H1 (cell line): ENCODE measurements at regions not wholly inside any gene's neighbourhood (a gene's known extent, or its start where the extent isn't known, plus 50 kb on each side); places are given as distances from the start of the nearest gene placed in this dataset.

Experiments
- CTCF ChIA-PET: fragments of 300-600 bp; sonication (Branson Sonifier 250); formaldehyde crosslinking; loops from one replicate; lab custom pipeline; 2021; ENCODE audit not compliant: partially characterized antibody; lab: Charles Lee
- POLR2A ChIA-PET: fragments of 300-600 bp; sonication (Branson Sonifier 250); formaldehyde crosslinking; loops from one replicate; lab custom pipeline; 2021; ENCODE audit warnings: inconsistent platforms; ENCODE audit not compliant: partially characterized antibody; lab: Charles Lee
- DNase-seq, 2 experiments: peaks; one replicate each; pipeline versions ENCODE4 v3.0.0 to v3.0.0-alpha.2; 2010 to 2022; ENCODE audit warnings: low spot score in 2 of 2, low read depth in 1 of 2, mixed read lengths in 1 of 2
- FAIRE-seq: peaks from 2 replicates; lab custom pipeline; 2011; peaks lifted over from hg19 to GRCh38; lab: Jason Lieb, UNC
- H2AFZ ChIP-seq: 2 replicates; pipeline ENCODE4 v1.8.1; 2012; ENCODE audit warnings: low read length, inconsistent platforms
- H2AK5ac ChIP-seq: 2 replicates; pipeline ENCODE4 v1.6.1; 2013; ENCODE audit warnings: low read depth, low read length
- H2BK120ac ChIP-seq: replicated peaks from 2 replicates; pipeline ENCODE3; 2013; ENCODE audit warnings: low read depth, low read length, inconsistent platforms
- H2BK12ac ChIP-seq: 2 replicates; pipeline ENCODE4 v1.6.1; 2013; ENCODE audit warnings: low read depth, low read length
- H2BK15ac ChIP-seq: 2 replicates; pipeline ENCODE4 v1.6.1; 2013; ENCODE audit warnings: low read length
- H2BK20ac ChIP-seq: 2 replicates; pipeline ENCODE4 v1.6.1; 2013; ENCODE audit warnings: low read length
- H2BK5ac ChIP-seq: 2 replicates; pipeline ENCODE4 v1.6.1; 2013; ENCODE audit warnings: low read depth, low read length
- H3K14ac ChIP-seq: 2 replicates; pipeline ENCODE4 v1.6.1; 2013; ENCODE audit warnings: inconsistent platforms; ENCODE audit not compliant: insufficient read length
- H3K18ac ChIP-seq: 2 replicates; pipeline ENCODE4 v1.6.1; 2013; ENCODE audit warnings: low read length; ENCODE audit errors: extremely low read depth
- H3K23ac ChIP-seq: 2 replicates; pipeline ENCODE4 v1.6.1; 2013; ENCODE audit warnings: inconsistent platforms; ENCODE audit not compliant: insufficient read length
- H3K23me2 ChIP-seq: 2 replicates; pipeline ENCODE4 v1.6.1; 2013; ENCODE audit warnings: low read depth, low read length
- H3K27ac ChIP-seq: 2 replicates; pipeline ENCODE4 v1.6.1; 2011; ENCODE audit warnings: low read depth, low read length, inconsistent platforms
- H3K27me3 ChIP-seq, 4 experiments: replicated peaks in 1 of 4; 1 replicate in 1 of 4; 2 replicates in 3 of 4; pipeline versions ENCODE4 v1.6.1 to v1.8.1; 2011 to 2013; ENCODE audit warnings: low read length in 3 of 4, mild to moderate bottlenecking in 3 of 4, inconsistent platforms in 2 of 4, mixed read lengths in 2 of 4, moderate library complexity in 1 of 4; ENCODE audit not compliant: control insufficient read depth in 3 of 4, insufficient read depth in 3 of 4; ENCODE audit errors: extremely low read depth in 1 of 4
- H3K36me3 ChIP-seq, 4 experiments: 2 replicates each; pipeline versions ENCODE4 v1.6.1 to v1.8.1; 2011 to 2013; ENCODE audit warnings: mild to moderate bottlenecking in 4 of 4, low read length in 3 of 4, moderate library complexity in 2 of 4, control low read depth in 1 of 4, inconsistent platforms in 1 of 4; ENCODE audit not compliant: insufficient read depth in 4 of 4, control insufficient read depth in 2 of 4
- H3K4ac ChIP-seq: replicated peaks from 2 replicates; pipeline ENCODE3; 2013; ENCODE audit warnings: low read length, low read depth, mixed read lengths, inconsistent platforms; ENCODE audit not compliant: insufficient read length
- H3K4me1 ChIP-seq, 4 experiments: replicated peaks in 1 of 4; 1 replicate in 1 of 4; 2 replicates in 3 of 4; pipeline versions ENCODE4 v1.6.1 to v1.8.1; 2011 to 2013; ENCODE audit warnings: low read length in 3 of 4, inconsistent platforms in 2 of 4, mixed read lengths in 1 of 4; ENCODE audit not compliant: insufficient read depth in 4 of 4, control insufficient read depth in 3 of 4
- H3K4me2 ChIP-seq, 2 experiments: 2 replicates each; pipeline versions ENCODE4 v1.6.1 to v1.8.1; 2011 to 2013; ENCODE audit warnings: low read depth in 2 of 2, low read length in 2 of 2, control low read depth in 1 of 2, inconsistent platforms in 1 of 2, mild to moderate bottlenecking in 1 of 2; ENCODE audit not compliant: insufficient read depth in 1 of 2
- H3K4me3 ChIP-seq, 4 experiments: fragments of 200-600, 300-600 bp in 1 of 4; sonication (generic), shearing (Covaris generic), sonication (Bioruptor Twin) in 1 of 4; 2 replicates each; pipeline versions ENCODE4 v1.5.1 to v1.8.1; 2011 to 2016; ENCODE audit warnings: low read length in 4 of 4, low read depth in 3 of 4, control low read depth in 2 of 4, inconsistent platforms in 2 of 4, mild to moderate bottlenecking in 2 of 4, mixed read lengths in 1 of 4, moderate library complexity in 1 of 4; ENCODE audit not compliant: insufficient read depth in 2 of 4; ENCODE audit errors: extremely low read depth in 1 of 4
- H3K56ac ChIP-seq: replicated peaks from 2 replicates; pipeline ENCODE3; 2013; ENCODE audit warnings: low read depth, mild to moderate bottlenecking, mixed read lengths, low read length, inconsistent platforms; ENCODE audit not compliant: insufficient read length
- H3K79me1 ChIP-seq: 2 replicates; pipeline ENCODE4 v1.6.1; 2013; ENCODE audit warnings: low read depth, low read length, control low read depth
- H3K79me2 ChIP-seq, 2 experiments: 2 replicates each; pipeline versions ENCODE4 v1.6.1 to v1.8.1; 2012 to 2013; ENCODE audit warnings: low read length in 2 of 2, mild to moderate bottlenecking in 2 of 2, inconsistent platforms in 1 of 2; ENCODE audit not compliant: insufficient read depth in 2 of 2, control insufficient read depth in 1 of 2
- H3K9ac ChIP-seq, 4 experiments: replicated peaks in 1 of 4; 1 replicate in 1 of 4; 2 replicates in 3 of 4; pipeline versions ENCODE4 v1.6.1 to v1.8.1; 2011 to 2013; ENCODE audit warnings: low read depth in 3 of 4, low read length in 3 of 4, control low read depth in 2 of 4, mild to moderate bottlenecking in 2 of 4, moderate library complexity in 2 of 4, inconsistent platforms in 1 of 4; ENCODE audit errors: extremely low read depth in 1 of 4
- H3K9me3 ChIP-seq, 2 experiments: 2 replicates each; pipeline versions ENCODE4 v1.6.1 to v1.8.1; 2012 to 2013; ENCODE audit warnings: mild to moderate bottlenecking in 2 of 2, moderate library complexity in 2 of 2, control low read depth in 1 of 2, inconsistent platforms in 1 of 2, low read depth in 1 of 2, low read length in 1 of 2, mixed read lengths in 1 of 2; ENCODE audit not compliant: insufficient read depth in 2 of 2
- H4K20me1 ChIP-seq, 2 experiments: replicated peaks in 1 of 2; 2 replicates each; pipeline versions ENCODE3 to v1.8.1; 2011 to 2013; ENCODE audit warnings: inconsistent platforms in 2 of 2, low read length in 2 of 2, mild to moderate bottlenecking in 1 of 2; ENCODE audit not compliant: insufficient read depth in 2 of 2, control insufficient read depth in 1 of 2
- H4K5ac ChIP-seq: 2 replicates; pipeline ENCODE4 v1.6.1; 2013; ENCODE audit warnings: low read length, low read depth, mixed read lengths, inconsistent platforms; ENCODE audit not compliant: insufficient read length
- H4K8ac ChIP-seq: 2 replicates; pipeline ENCODE4 v1.8.0; 2013; ENCODE audit warnings: mild to moderate bottlenecking, moderate library complexity, low read length, inconsistent platforms; ENCODE audit not compliant: insufficient read depth; ENCODE audit errors: extremely low read depth
- H4K91ac ChIP-seq: replicated peaks from 2 replicates; pipeline ENCODE3; 2013; ENCODE audit warnings: low read length, mixed read lengths, inconsistent platforms; ENCODE audit not compliant: insufficient read length
- ATF2 ChIP-seq: IDR thresholded peaks from 2 replicates; pipeline ENCODE4 v1.6.1; 2012; ENCODE audit warnings: low read length, inconsistent platforms
- BACH1 ChIP-seq: IDR thresholded peaks from 2 replicates; pipeline ENCODE4 v1.6.1; 2012; ENCODE audit warnings: low read length, improper control_type of control experiment
- BCL11A ChIP-seq, 2 experiments: IDR thresholded peaks; one replicate each; pipeline ENCODE4 v1.6.1; 2011; ENCODE audit warnings: low read depth in 2 of 2, low read length in 2 of 2, mild to moderate bottlenecking in 2 of 2
- CREB1 ChIP-seq: IDR thresholded peaks from 2 replicates; pipeline ENCODE4 v1.6.1; 2012; ENCODE audit warnings: inconsistent platforms
- MAX ChIP-seq: IDR thresholded peaks from 2 replicates; pipeline ENCODE4 v1.6.1; 2012; ENCODE audit warnings: inconsistent platforms
- SRF ChIP-seq: IDR thresholded peaks from 2 replicates; pipeline ENCODE4 v1.6.1; 2011; ENCODE audit warnings: mild to moderate bottlenecking, low read depth, low read length, moderate library complexity
- TEAD4 ChIP-seq: IDR thresholded peaks from 2 replicates; pipeline ENCODE4 v1.6.1; 2012; ENCODE audit warnings: low read depth, low read length, inconsistent platforms, mixed read lengths
- WGBS, 2 experiments: shearing (Covaris generic) in 1 of 2; methylation state at CpG; one replicate each; pipeline versions ENCODE4 v1.1.6 to v1.1.7; 2013 to 2015; ENCODE audit warnings: low lambda C conversion rate in 2 of 2, mixed read lengths in 2 of 2, inconsistent platforms in 1 of 2, low coverage in 1 of 2, missing lambda C conversion rate in 1 of 2; ENCODE audit not compliant: insufficient replicate concordance in 2 of 2, insufficient coverage in 1 of 2, insufficient read length in 1 of 2; ENCODE audit errors: extremely low coverage in 1 of 2, missing lambda C conversion rate in 1 of 2; 5-methylcytosine and 5-hydroxymethylcytosine counted together

GRCh38 chr2:144859716-144860115, 339.8 kb upstream of the ZEB2 start:
- Histone ChIP-seq H3K79me2 (no peaks in the 10 kb centered on the region), H3K9me3 (no peaks in the 10 kb centered on the region), H4K91ac (no peak overlapping the region), H3K36me3 (no peaks in the 10 kb centered on the region), H4K20me1 (no peaks in the 10 kb centered on the region), H3K79me1 (no peaks in the 10 kb centered on the region), H2BK5ac (no peak overlapping the region), H3K4me3 (no peak overlapping the region), H3K18ac (no peak overlapping the region), H3K56ac (no peak overlapping the region), H3K9ac (no peak overlapping the region), H4K5ac (no peak overlapping the region), H3K14ac (no peak overlapping the region), H2BK12ac (no peak overlapping the region), H2AFZ (no peak overlapping the region), H2BK120ac (no peak overlapping the region), H3K27ac (no peak overlapping the region), H3K23me2 (no peaks in the 10 kb centered on the region), H3K27me3 (no peaks in the 10 kb centered on the region), H2AK5ac (no peak overlapping the region), H2BK20ac (no peak overlapping the region), H3K4me2 (no peak overlapping the region), H3K4me1 (no peaks in the 10 kb centered on the region), H2BK15ac (no peak overlapping the region), H3K23ac (no peak overlapping the region), H4K8ac (no peak overlapping the region), H3K4ac (no peak overlapping the region)
- TF ChIP-seq ATF2: no peak
- TF ChIP-seq MAX: no peak
- TF ChIP-seq BCL11A (IDR thresholded peaks at IDR 0.05; ENCODE audit: low read depth in 2 of 2, low read length in 2 of 2): no peak
- no peak for TF ChIP-seq TEAD4
- TF ChIP-seq CREB1: no peak
- TF ChIP-seq BACH1: no peak
- no peak for TF ChIP-seq SRF
- FAIRE-seq (no peak), DNase-seq (no peak)
- POLR2A ChIA-PET: no interaction called here
- CTCF ChIA-PET: no interaction called here
- 89% methylated on average over 4 of the region's 4 CpGs; no CpG with 5 or more reads in 1 of the 2 experiments for WGBS, 2 experiments
